SK-N-SH treated with all-trans-retinoic acid at 6 μM for 48 hours (cell line): ENCODE measurements at regions not wholly inside any gene's neighbourhood (a gene's known extent, or its start where the extent isn't known, plus 50 kb on each side); places are given as distances from the start of the nearest gene placed in this dataset.
"Not testable (repeated sequence)": the region's sequence is repeated elsewhere in the genome, so short reads cannot be mapped to it uniquely, and the experiment has no call there.

Experiments
- ATAC-seq: fragments of 200-7000 bp; cut with Tn5 transposase; 3 replicates; pipeline ENCODE4 v1.9.1; 2020; ENCODE audit warnings: mild to moderate bottlenecking, moderate library complexity
- ARNTL ChIP-seq: fragments of 450-650 bp; formaldehyde crosslinking; IDR thresholded peaks from 2 replicates; pipeline ENCODE4 v1.5.0; 2020; ENCODE audit warnings: low read depth, mild to moderate bottlenecking, moderate library complexity, borderline replicate concordance
- CREB5 ChIP-seq: fragments of 250-450 bp; sonication (Bioruptor Pico); IDR thresholded peaks from 2 replicates; pipeline ENCODE4 v1.5.1; 2020; ENCODE audit warnings: low read depth, mild to moderate bottlenecking, moderate library complexity
- ESRRG ChIP-seq: fragments of 250-450 bp; sonication (Bioruptor Pico); IDR thresholded peaks from 2 replicates; pipeline ENCODE4 v1.6.1; 2021; ENCODE audit warnings: mild to moderate bottlenecking
- GLIS3 ChIP-seq: fragments of 250-450 bp; sonication (Bioruptor Pico); IDR thresholded peaks from 2 replicates; pipeline ENCODE4 v1.5.0; 2020; ENCODE audit warnings: mild to moderate bottlenecking, moderate library complexity
- ISL1 ChIP-seq: fragments of 250-450 bp; sonication (Bioruptor Pico); IDR thresholded peaks from 2 replicates; pipeline ENCODE4 v2.1.2; 2022; ENCODE audit warnings: mild to moderate bottlenecking, moderate library complexity
- OSR1 ChIP-seq: fragments of 250-450 bp; sonication (Bioruptor Pico); IDR thresholded peaks from 2 replicates; pipeline ENCODE4 v1.8.0; 2022; ENCODE audit warnings: moderate library complexity, mild to moderate bottlenecking, inconsistent platforms
- PPARA ChIP-seq: fragments of 250-450 bp; sonication (Bioruptor Pico); IDR thresholded peaks from 2 replicates; pipeline ENCODE4 v1.5.0; 2020; ENCODE audit warnings: mild to moderate bottlenecking, borderline replicate concordance
- RARB ChIP-seq: fragments of 250-450 bp; sonication (Bioruptor Pico); IDR thresholded peaks from 2 replicates; pipeline ENCODE4 v1.8.0; 2021; ENCODE audit warnings: mild to moderate bottlenecking, moderate library complexity
- SNAI2 ChIP-seq: fragments of 250-450 bp; sonication (Bioruptor Pico); IDR thresholded peaks from 2 replicates; pipeline ENCODE4 v1.5.0; 2020; ENCODE audit warnings: mild to moderate bottlenecking, moderate library complexity
- TOX ChIP-seq: fragments of 250-450 bp; sonication (Bioruptor Pico); IDR thresholded peaks from 2 replicates; pipeline ENCODE4 v1.8.0; 2021; ENCODE audit warnings: mild to moderate bottlenecking, moderate library complexity, borderline replicate concordance
- TSHZ2 ChIP-seq: fragments of 250-450 bp; sonication (Bioruptor Pico); IDR thresholded peaks from 2 replicates; pipeline ENCODE4 v1.5.0; 2020; ENCODE audit warnings: mild to moderate bottlenecking, moderate library complexity
- ZC3H10 ChIP-seq: fragments of 250-450 bp; sonication (Bioruptor Pico); IDR thresholded peaks from 2 replicates; pipeline ENCODE4 v1.5.1; 2021; ENCODE audit warnings: mild to moderate bottlenecking, moderate library complexity
- ZFP3 ChIP-seq: fragments of 250-450 bp; sonication (Bioruptor Pico); IDR thresholded peaks from 2 replicates; pipeline ENCODE4 v1.5.0; 2020; ENCODE audit warnings: mild to moderate bottlenecking, moderate library complexity
- ZFP30 ChIP-seq: fragments of 450-650 bp; formaldehyde crosslinking; IDR thresholded peaks from 2 replicates; pipeline ENCODE4 v1.5.0; 2022; ENCODE audit warnings: mild to moderate bottlenecking, moderate library complexity
- ZNF565 ChIP-seq: fragments of 450-650 bp; formaldehyde crosslinking; conservative IDR thresholded peaks from 2 replicates; pipeline ENCODE4 v1.5.0; 2020; ENCODE audit warnings: low read depth, mild to moderate bottlenecking, moderate library complexity
- ZNF70 ChIP-seq: fragments of 450-650 bp; formaldehyde crosslinking; IDR thresholded peaks from 2 replicates; pipeline ENCODE4 v1.5.0; 2020; ENCODE audit warnings: mild to moderate bottlenecking, moderate library complexity
- ZNF8 ChIP-seq: fragments of 450-650 bp; formaldehyde crosslinking; IDR thresholded peaks from 2 replicates; pipeline ENCODE4 v1.5.0; 2020; ENCODE audit warnings: mild to moderate bottlenecking, moderate library complexity
- TF ChIP-seq, protein P1 (sequence below): fragments of 250-450 bp; sonication (Bioruptor Pico); IDR thresholded peaks from 2 replicates; pipeline ENCODE4 v1.5.1; 2021; ENCODE audit warnings: mild to moderate bottlenecking, moderate library complexity

- TF ChIP-seq ESRRG (CRISPR knock-in tag) (no peak), ARNTL (CRISPR knock-in tag) (no peak), TOX (no peak), SNAI2 (CRISPR knock-in tag) (no peak), ZNF70 (CRISPR knock-in tag) (no peak), RARB (CRISPR knock-in tag) (no peak), ISL1 (CRISPR knock-in tag) (no peak), TSHZ2 (no peak)
- TF ChIP-seq, all 23 proteins: peak for 0
- no peak for ATAC-seq
These were observed 2604.8 kb upstream of the TPTE start for GRCh38 chr21:7916329-7917303.

GRCh38 chr21:7917729-7918128 lies 2603.7 kb upstream of the TPTE start:
- no peak for TF ChIP-seq ZNF565
- no peak for TF ChIP-seq ESRRG (CRISPR knock-in tag)
- no peak for TF ChIP-seq ZC3H10
- no peak for TF ChIP-seq PPARA (CRISPR knock-in tag)
- no peak for TF ChIP-seq TSHZ2
- TF ChIP-seq ZFP3 (CRISPR knock-in tag), result no peak
- no peak for TF ChIP-seq CREB5 (CRISPR knock-in tag)
- TF ChIP-seq, protein P1, sequence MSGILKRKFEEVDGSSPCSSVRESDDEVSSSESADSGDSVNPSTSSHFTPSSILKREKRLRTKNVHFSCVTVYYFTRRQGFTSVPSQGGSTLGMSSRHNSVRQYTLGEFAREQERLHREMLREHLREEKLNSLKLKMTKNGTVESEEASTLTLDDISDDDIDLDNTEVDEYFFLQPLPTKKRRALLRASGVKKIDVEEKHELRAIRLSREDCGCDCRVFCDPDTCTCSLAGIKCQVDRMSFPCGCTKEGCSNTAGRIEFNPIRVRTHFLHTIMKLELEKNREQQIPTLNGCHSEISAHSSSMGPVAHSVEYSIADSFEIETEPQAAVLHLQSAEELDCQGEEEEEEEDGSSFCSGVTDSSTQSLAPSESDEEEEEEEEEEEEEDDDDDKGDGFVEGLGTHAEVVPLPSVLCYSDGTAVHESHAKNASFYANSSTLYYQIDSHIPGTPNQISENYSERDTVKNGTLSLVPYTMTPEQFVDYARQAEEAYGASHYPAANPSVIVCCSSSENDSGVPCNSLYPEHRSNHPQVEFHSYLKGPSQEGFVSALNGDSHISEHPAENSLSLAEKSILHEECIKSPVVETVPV (CRISPR knock-in tag), result no peak
- no peak for TF ChIP-seq ZFP30
- no peak for TF ChIP-seq TOX
- TF ChIP-seq SNAI2 (CRISPR knock-in tag), result no peak
- TF ChIP-seq ZNF8 (CRISPR knock-in tag), result no peak
- TF ChIP-seq RARB (CRISPR knock-in tag), result no peak
- no peak for TF ChIP-seq GLIS3 (CRISPR knock-in tag)
- no peak for TF ChIP-seq OSR1 (CRISPR knock-in tag)
- TF ChIP-seq, all 23 proteins: peak for 0

DNA sequence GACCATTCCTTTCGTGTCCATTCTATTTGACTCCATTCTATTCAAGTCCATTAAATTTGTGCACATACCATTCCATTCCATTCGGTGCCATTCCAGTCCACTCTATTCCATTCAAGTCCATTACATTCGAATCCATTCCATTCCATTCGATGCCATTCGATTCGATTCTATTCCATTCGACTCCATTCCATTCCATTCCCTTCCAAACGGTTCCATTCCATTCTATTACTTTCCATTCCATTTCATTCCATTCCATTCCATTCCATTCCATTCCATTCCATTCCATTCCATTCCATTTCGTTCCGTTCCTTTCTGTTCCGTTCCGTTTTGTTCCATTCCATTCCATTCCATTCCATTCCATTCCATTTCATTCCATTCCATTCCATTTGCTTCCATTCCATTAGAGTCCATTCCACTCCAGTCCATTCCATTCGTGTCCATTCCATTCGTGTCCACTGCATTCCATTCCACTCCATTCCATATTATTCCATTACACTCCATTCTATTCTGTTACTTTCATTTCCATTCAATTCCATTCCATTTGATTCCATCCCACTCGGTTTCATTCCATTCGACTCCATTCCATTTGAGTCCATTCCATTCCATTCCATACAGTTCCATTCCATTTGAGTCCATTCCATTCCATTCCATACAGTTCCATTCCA lies 2595.3 kb upstream of the TPTE start:
- peak; percentile 58; the same call in 1 of the 3 replicates for ATAC-seq

More at GRCh38 chr21:7917729-7918128, 2603.7 kb upstream of the TPTE start:
- no peak for ATAC-seq

DNA sequence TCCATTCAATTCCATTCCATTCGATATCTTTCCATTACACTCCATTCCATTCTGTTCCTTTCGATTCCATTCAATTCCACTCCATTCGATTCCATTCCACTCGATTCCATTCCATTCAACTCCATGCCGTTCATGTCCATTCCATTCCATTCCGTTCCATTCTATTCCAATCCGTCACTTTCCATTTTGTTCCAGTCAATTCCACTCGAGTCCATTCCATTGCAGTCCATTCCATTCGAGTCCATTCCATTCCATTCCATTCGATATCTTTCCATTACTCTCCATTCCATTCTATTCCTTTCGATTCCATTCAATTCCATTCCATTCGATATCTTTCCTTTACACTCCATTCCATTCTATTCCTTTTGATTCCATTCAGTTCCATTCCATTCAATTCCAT lies 2592.9 kb upstream of the TPTE start:
- not testable (repeated sequence) for ATAC-seq

GRCh38 chr21:7929586-7929985 lies 2591.8 kb upstream of the TPTE start:
- ATAC-seq, result not testable (repeated sequence)

- ATAC-seq, result not testable (repeated sequence)
These were observed 2590.9 kb upstream of the TPTE start for GRCh38 chr21:7930445-7930844.

GRCh38 chr21:7932113-7932512 lies 2589.3 kb upstream of the TPTE start:
- ATAC-seq, result not testable (repeated sequence)

- ATAC-seq, result not testable (repeated sequence)
These were observed 2588.5 kb upstream of the TPTE start for GRCh38 chr21:7932834-7933233.
